Endothelial cell of umbilical vein (primary cell): ENCODE measurements at regions not wholly inside any gene's neighbourhood (a gene's known extent, or its start where the extent isn't known, plus 50 kb on each side); places are given as distances from the start of the nearest gene placed in this dataset.

Experiments used
- BruUV-seq: library from RNA; stranded (reverse); fragments of 400-500 nt; replicated peaks from 2 replicates; lab custom pipeline; 2021; lab: Mats Ljungman, UMichigan
- CTCF ChIA-PET: fragments of 300-600, 350-600 bp; sonication (Branson Sonifier 250); formaldehyde crosslinking; loops from one replicate; lab custom pipeline; 2021; ENCODE audit warnings: antibody characterized with exemption, inconsistent platforms; lab: Charles Lee
- POLR2A ChIA-PET: fragments of 300-600, 350-600 bp; sonication (Branson Sonifier 250); formaldehyde crosslinking; loops from one replicate; lab custom pipeline; 2021; ENCODE audit warnings: antibody characterized with exemption, inconsistent platforms; lab: Charles Lee
- DNase-seq: peaks from one replicate; pipeline ENCODE4 v3.0.0-alpha.2; 2011; ENCODE audit warnings: low read depth, low spot score
- FAIRE-seq: peaks from 2 replicates; lab custom pipeline; 2011; peaks lifted over from hg19 to GRCh38; lab: Jason Lieb, UNC
- H2AFZ ChIP-seq: 2 replicates; pipeline ENCODE4 v1.6.0; 2012; ENCODE audit warnings: low read depth, low read length, control low read depth, inconsistent platforms
- H3K27ac ChIP-seq: 2 replicates; pipeline ENCODE4 v1.5.1; 2011; ENCODE audit warnings: low read depth, mild to moderate bottlenecking, control low read depth, low read length, moderate library complexity; ENCODE audit not compliant: insufficient read depth
- H3K27me3 ChIP-seq, 2 experiments: 2 replicates each; pipeline versions ENCODE4 v1.6.0 to v1.6.1; 2011; ENCODE audit warnings: low read length in 2 of 2, mixed read lengths in 1 of 2; ENCODE audit not compliant: control insufficient read depth in 2 of 2, insufficient read depth in 2 of 2
- H3K36me3 ChIP-seq, 2 experiments: 2 replicates in 1 of 2; 3 replicates in 1 of 2; pipeline ENCODE4 v1.5.1; 2011; ENCODE audit warnings: low read length in 2 of 2, mild to moderate bottlenecking in 1 of 2, moderate library complexity in 1 of 2; ENCODE audit not compliant: control insufficient read depth in 2 of 2, insufficient read depth in 2 of 2; ENCODE audit errors: extremely low read depth in 1 of 2
- H3K4me1 ChIP-seq: 3 replicates; pipeline ENCODE4 v1.5.1; 2011; ENCODE audit warnings: mild to moderate bottlenecking, low read length; ENCODE audit not compliant: control insufficient read depth, insufficient read depth; ENCODE audit errors: extremely low read depth
- H3K4me2 ChIP-seq: 2 replicates; pipeline ENCODE4 v1.6.1; 2011; ENCODE audit warnings: low read length, control low read depth, mixed read lengths; ENCODE audit not compliant: insufficient read depth
- H3K4me3 ChIP-seq, 3 experiments: fragments of 200-600 bp in 1 of 3; sonication (generic), shearing (Covaris generic) in 1 of 3; replicated peaks in 1 of 3; 2 replicates each; pipeline ENCODE4 v1.5.1; 2011 to 2016; ENCODE audit warnings: control low read depth in 3 of 3, low read length in 3 of 3, mild to moderate bottlenecking in 2 of 3, inconsistent platforms in 1 of 3, low read depth in 1 of 3, moderate library complexity in 1 of 3; ENCODE audit not compliant: insufficient read depth in 1 of 3
- H3K79me2 ChIP-seq: 2 replicates; pipeline ENCODE4 v1.6.0; 2012; ENCODE audit warnings: low read length, inconsistent platforms; ENCODE audit not compliant: control insufficient read depth, insufficient read depth
- H3K9ac ChIP-seq: replicated peaks from 2 replicates; pipeline ENCODE3; 2011; ENCODE audit warnings: low read length, control low read depth; ENCODE audit not compliant: insufficient read depth; ENCODE audit errors: extremely low read depth
- H3K9me1 ChIP-seq: replicated peaks from 3 replicates; pipeline ENCODE4 v1.6.0; 2011; ENCODE audit warnings: mild to moderate bottlenecking, low read length; ENCODE audit not compliant: control insufficient read depth, insufficient read depth; ENCODE audit errors: extremely low read depth
- H3K9me3 ChIP-seq: replicated peaks from 2 replicates; pipeline ENCODE4 v1.5.1; 2012; ENCODE audit warnings: low read length, inconsistent platforms; ENCODE audit not compliant: control insufficient read depth, insufficient read depth
- H4K20me1 ChIP-seq: replicated peaks from 2 replicates; pipeline ENCODE3; 2011; ENCODE audit warnings: mild to moderate bottlenecking, low read length; ENCODE audit not compliant: control insufficient read depth, insufficient read depth; ENCODE audit errors: extremely low read depth
- EZH2 ChIP-seq: IDR thresholded peaks from 2 replicates; pipeline ENCODE4 v1.6.1; 2012; ENCODE audit warnings: borderline replicate concordance, low read depth, mild to moderate bottlenecking, moderate library complexity, low read length, inconsistent platforms; ENCODE audit not compliant: severe bottlenecking
- JUN ChIP-seq: IDR thresholded peaks from 2 replicates; pipeline ENCODE4 v1.6.1; 2011; ENCODE audit warnings: borderline replicate concordance, low read depth; ENCODE audit not compliant: insufficient read length, insufficient read depth
- MYC ChIP-seq: IDR thresholded peaks from one replicate; pipeline ENCODE4 v1.6.1; 2011; ENCODE audit warnings: mild to moderate bottlenecking, low read depth, low read length
- dilution Hi-C: fragments of 300-500 bp; cut with MboI; formaldehyde crosslinking; loops from one replicate; pipeline ENCODE4 v1.15.0; 2019; ENCODE audit warnings: low sequenced_read_pairs; ENCODE audit not compliant: extremely low pct_ligation_motif_present
- intact Hi-C: fragments of 100-400 bp; cut with micrococcal nuclease; formaldehyde crosslinking; loops from one replicate; pipeline ENCODE4 v1.10.0; 2022
- TF ChIP-seq, protein P1 (sequence below): IDR thresholded peaks from 2 replicates; pipeline ENCODE4 v1.6.1; 2011; ENCODE audit not compliant: insufficient read depth, insufficient read length

DNA sequence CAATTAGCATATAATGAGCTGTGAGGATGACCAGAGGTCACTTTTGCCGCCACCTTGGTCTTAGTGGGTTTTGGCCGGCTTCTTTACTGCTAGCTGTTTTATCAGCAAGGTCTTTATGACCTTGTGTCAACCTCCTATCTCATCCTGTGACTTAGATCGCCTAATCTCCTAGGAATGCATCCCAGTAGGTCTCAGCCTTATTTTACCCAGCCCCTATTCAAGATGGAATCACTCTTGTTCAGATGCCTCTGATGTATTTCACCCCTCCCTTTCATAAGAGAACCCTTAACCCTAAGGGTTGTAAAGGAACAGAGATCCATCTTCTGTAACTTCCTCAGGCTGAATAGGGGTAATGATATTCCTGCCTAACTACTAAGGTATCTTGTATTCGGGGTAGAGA, 58.9 kb upstream of the PALMD start:
- dilution Hi-C loops, result no loop called here
- no peak overlapping the region for H2AFZ ChIP-seq
- no peaks in the 10 kb centered on the region for H4K20me1 ChIP-seq
- intact Hi-C loops, result no loop called here
- no peak overlapping the region for H3K9ac ChIP-seq
- DNase-seq (no peak), FAIRE-seq (no peak)
- H3K4me3 ChIP-seq, result no peak overlapping the region
- BruUV-seq, result no TSS peak
- CTCF ChIA-PET, result no interaction called here
- H3K27ac ChIP-seq, result no peak overlapping the region
- no peaks in the 10 kb centered on the region for H3K36me3 ChIP-seq
- POLR2A ChIA-PET, result no interaction called here
- H3K9me3 ChIP-seq, result no peaks in the 10 kb centered on the region
- TF ChIP-seq EZH2 (no peak), JUN (no peak), MYC (no peak)
- H3K79me2 ChIP-seq, result no peaks in the 10 kb centered on the region
- peaks cover 30% of the 10 kb centered on the region for H3K4me1 ChIP-seq
- no peaks in the 10 kb centered on the region for H3K9me1 ChIP-seq
- no peak overlapping the region for H3K4me2 ChIP-seq
- H3K27me3 ChIP-seq, result no peaks in the 10 kb centered on the region

- Histone ChIP-seq H3K4me3 (no peak overlapping the region), H3K4me2 (no peak overlapping the region), H2AFZ (peak overlapping the region; percentile 66), H3K27ac (peak overlapping the region; percentile 97), H3K9ac (no peak overlapping the region), H3K9me1 (no peaks in the 10 kb centered on the region), H3K4me1 (peaks cover 46% of the 10 kb centered on the region), H3K27me3 (no peaks in the 10 kb centered on the region), H3K36me3 (no peaks in the 10 kb centered on the region), H4K20me1 (no peaks in the 10 kb centered on the region), H3K9me3 (no peaks in the 10 kb centered on the region), H3K79me2 (no peaks in the 10 kb centered on the region)
- DNase-seq (peak; percentile 51), FAIRE-seq (no peak)
- TF ChIP-seq, protein P1, sequence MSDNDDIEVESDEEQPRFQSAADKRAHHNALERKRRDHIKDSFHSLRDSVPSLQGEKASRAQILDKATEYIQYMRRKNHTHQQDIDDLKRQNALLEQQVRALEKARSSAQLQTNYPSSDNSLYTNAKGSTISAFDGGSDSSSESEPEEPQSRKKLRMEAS, result no peak
- dilution Hi-C loops (no loop called here), intact Hi-C loops (no loop called here)
- ChIA-PET POLR2A (no interaction called here), CTCF (interaction anchor here (1.0 to 1.6 kb wide), 2 partner anchors 40 to 96 kb away, joined by 3 to 5 read pairs; no protein-coding TSS in a partner anchor)
- BruUV-seq, result no TSS peak
Observed at GRCh38 chr1:99589186-99589636, 56.7 kb upstream of the PALMD start.
